Kidney epithelial cell (primary cell): ENCODE measurements at regions not wholly inside any gene's neighbourhood (a gene's known extent, or its start where the extent isn't known, plus 50 kb on each side); places are given as distances from the start of the nearest gene placed in this dataset.

Experiments
- DNase-seq: peaks from one replicate; pipeline ENCODE4 v3.0.0-alpha.2; 2010; ENCODE audit warnings: low read depth
- H3K27me3 ChIP-seq: 2 replicates; pipeline ENCODE4 v1.6.0; 2011; ENCODE audit warnings: low read length; ENCODE audit not compliant: control insufficient read depth, insufficient read depth
- H3K36me3 ChIP-seq: 2 replicates; pipeline ENCODE4 v1.5.1; 2011; ENCODE audit warnings: low read length; ENCODE audit not compliant: control insufficient read depth, insufficient read depth
- H3K4me3 ChIP-seq: 2 replicates; pipeline ENCODE4 v1.5.1; 2011; ENCODE audit warnings: low read depth, mild to moderate bottlenecking, control low read depth, low read length
- CTCF ChIP-seq: IDR thresholded peaks from 2 replicates; pipeline ENCODE4 v1.5.1; 2011; ENCODE audit warnings: mild to moderate bottlenecking, moderate library complexity, low read length, control low read depth, inconsistent platforms; ENCODE audit not compliant: insufficient read depth, poor library complexity, severe bottlenecking

GRCh38 chr4:89364541-89364940 lies 56.9 kb upstream of the GPRIN3 start:
- Histone ChIP-seq H3K27me3 (no peaks in the 10 kb centered on the region), H3K36me3 (no peaks in the 10 kb centered on the region), H3K4me3 (no peak overlapping the region)
- no peak for TF ChIP-seq CTCF
- no peak for DNase-seq

GRCh38 chr4:89363786-89364185 lies 56.2 kb upstream of the GPRIN3 start:
- no peak overlapping the region for H3K4me3 ChIP-seq
- H3K27me3 ChIP-seq: no peaks in the 10 kb centered on the region
- DNase-seq: no peak
- no peaks in the 10 kb centered on the region for H3K36me3 ChIP-seq
- no peak for TF ChIP-seq CTCF

GRCh38 chr4:89358935-89359638 lies 51.5 kb upstream of the GPRIN3 start:
- H3K4me3 ChIP-seq: no peak overlapping the region
- DNase-seq: no peak

GRCh38 chr4:89357787-89358186 lies 50.2 kb upstream of the GPRIN3 start:
- no peaks in the 10 kb centered on the region for H3K27me3 ChIP-seq
- no peak for TF ChIP-seq CTCF
- H3K36me3 ChIP-seq: no peaks in the 10 kb centered on the region
- H3K4me3 ChIP-seq: no peak overlapping the region
- DNase-seq: no peak

More at GRCh38 chr4:89358935-89359638, 51.5 kb upstream of the GPRIN3 start:
- no peak for TF ChIP-seq CTCF
- no peaks in the 10 kb centered on the region for H3K27me3 ChIP-seq
- H3K36me3 ChIP-seq: no peaks in the 10 kb centered on the region
